NCI-H526 treated with DMSO at 0.1 percent for 48 hours (cell line): ENCODE measurements at regions not wholly inside any gene's neighbourhood (a gene's known extent, or its start where the extent isn't known, plus 50 kb on each side); places are given as distances from the start of the nearest gene placed in this dataset.
A peak's percentile ranks its signal among the peaks of the same experiment; 100 is the strongest.
"Not testable (repeated sequence)": the region's sequence is repeated elsewhere in the genome, so short reads cannot be mapped to it uniquely, and the experiment has no call there.

Source experiments
- DNase-seq: peaks from one replicate; lab custom pipeline; 2025; lab: John Stamatoyannopoulos, UW

DNA sequence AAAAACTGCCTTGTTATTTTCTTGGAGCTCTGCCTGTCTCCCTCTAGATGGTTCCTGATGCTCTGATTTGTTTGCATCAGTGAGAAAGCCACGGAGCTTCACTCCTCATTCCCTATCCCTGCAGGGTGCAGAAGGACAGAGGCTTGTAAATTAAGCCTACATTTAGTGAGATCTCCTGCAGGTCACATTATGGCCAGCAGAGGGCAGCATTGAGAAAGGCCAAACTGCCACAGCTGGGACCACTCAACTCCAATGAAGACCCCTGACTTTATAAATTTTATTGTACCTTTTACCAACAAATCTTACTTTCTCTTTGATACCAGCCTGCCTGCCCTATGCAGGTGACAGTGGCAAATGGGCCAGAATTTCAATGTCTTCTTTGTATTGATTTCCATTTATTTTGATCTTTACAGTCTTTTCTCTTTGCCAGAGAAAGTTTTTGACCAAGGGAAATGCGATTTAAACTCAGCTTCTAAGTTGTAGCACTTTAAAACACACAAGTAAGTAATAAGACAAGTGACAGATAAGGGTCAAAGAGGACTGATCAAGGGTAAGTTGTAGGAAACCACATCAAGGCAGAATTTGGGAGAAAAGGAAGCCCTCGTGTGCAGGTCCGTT is 1029.1 kb upstream of the KLHL29 start:
- no peak for DNase-seq

DNA sequence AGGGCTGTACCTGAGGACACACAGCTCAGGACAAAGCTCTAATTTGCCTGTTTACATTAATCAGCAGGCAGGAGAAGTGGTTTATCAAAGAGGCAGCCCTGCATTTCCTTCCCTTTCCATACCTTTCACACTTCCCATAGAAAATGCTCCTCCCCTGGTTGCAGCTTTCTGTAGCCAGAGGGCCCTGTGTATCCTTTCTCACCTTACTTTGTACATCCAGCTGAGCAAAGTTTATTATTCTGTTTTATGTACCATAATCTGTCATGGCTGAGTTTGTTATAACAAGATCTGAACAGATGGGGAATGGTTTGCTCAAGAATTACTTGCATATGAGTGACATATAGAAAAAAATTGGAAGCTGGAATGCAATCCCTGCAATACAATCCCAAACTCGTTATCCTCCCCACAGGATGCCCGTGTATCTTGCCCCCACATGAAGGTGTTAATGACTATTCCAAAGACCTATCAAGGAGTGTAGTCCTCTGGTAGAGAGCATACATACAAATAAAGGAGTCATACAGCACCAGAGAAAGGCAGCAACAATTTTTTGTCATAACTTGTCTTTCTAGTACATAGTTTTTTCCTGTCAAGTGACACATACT is 1025.8 kb upstream of the KLHL29 start:
- peak; percentile 58 for DNase-seq

DNA sequence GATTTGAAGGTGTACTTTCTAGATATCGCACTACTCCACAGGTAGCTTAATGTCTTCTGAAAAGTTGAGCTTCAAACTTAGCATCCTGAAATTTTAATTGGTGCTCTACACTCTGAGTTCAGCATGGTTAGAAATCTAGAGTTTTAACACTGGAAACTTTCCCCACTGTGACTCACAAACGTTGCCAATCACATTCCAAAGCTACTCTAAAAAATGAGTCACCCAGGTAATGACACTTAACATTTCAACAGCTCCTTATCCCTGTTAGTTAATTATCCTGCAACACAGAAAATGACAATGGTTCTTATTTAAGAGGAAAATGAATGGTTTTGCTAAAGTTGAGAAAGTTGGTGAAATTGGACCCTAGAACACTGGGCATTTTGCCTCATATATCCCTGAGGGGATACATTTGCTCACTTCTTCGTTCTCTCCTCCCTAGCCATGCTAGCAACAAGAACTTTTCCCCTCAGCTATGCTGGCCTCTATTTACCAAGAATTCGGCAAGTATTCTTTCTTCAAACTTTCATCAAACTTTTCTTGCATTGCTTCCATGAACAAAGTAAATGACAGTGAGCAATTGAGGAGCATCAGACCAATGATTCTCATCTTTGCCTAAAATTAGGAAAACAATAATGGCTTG is 1024.1 kb upstream of the KLHL29 start:
- DNase-seq: no peak

DNA sequence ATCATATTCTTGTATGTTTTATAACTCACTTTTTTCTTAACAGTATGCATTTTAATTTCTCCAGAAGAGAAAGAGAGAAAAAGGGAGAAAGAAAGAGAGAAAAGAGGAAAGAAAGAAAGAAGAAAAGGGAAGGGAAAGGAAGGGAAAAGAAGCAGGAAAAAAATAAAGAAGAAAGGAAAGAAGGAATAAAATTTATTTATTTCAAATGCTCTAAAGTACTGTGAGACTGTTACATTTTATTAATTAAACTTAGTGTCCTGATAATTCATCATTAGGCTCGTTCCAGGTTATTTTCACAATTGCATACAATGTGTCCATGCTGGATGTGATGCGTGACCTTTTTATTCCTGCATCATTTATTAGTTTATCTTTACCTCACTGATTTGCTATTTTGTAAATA is 1023.4 kb upstream of the KLHL29 start:
- DNase-seq: no peak

DNA sequence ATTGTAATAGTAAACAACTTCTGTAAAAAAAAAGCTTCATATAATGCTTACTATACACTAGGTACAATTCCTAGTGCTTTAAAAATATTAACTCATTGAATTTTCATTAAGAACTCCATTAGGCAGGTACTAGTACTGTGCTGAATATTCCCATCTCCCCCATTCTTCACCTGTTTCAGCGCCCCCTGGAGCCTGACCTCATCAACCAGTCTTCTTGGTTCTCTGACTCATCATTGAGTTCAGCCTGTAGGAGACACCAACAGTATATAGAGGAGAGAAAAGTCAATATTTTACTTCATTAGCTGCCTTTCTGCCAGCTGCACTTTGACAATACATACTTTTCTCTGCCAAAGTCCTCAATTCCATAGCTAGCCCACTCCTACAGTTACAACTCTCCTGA is 1009.9 kb upstream of the KLHL29 start:
- DNase-seq: no peak

DNA sequence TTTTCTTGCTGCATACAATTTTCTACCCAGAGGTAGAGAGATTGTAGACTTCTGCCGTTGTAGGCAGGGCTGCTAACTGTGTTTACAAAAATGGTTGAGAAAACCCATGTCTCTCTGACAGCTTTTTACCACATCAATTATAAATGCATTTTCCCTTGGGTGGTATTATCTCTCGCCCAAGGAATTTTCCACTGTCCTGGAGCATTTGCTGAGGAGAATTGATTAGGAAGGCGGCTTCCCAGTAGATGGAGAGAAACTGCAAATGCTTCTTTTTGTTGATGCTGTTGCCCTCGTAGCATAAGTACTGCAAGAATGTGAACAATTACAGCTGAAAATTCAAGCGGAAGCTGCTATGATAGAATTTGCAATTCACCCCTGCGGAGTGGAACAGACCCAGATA is 1007.7 kb upstream of the KLHL29 start:
- DNase-seq: no peak

DNA sequence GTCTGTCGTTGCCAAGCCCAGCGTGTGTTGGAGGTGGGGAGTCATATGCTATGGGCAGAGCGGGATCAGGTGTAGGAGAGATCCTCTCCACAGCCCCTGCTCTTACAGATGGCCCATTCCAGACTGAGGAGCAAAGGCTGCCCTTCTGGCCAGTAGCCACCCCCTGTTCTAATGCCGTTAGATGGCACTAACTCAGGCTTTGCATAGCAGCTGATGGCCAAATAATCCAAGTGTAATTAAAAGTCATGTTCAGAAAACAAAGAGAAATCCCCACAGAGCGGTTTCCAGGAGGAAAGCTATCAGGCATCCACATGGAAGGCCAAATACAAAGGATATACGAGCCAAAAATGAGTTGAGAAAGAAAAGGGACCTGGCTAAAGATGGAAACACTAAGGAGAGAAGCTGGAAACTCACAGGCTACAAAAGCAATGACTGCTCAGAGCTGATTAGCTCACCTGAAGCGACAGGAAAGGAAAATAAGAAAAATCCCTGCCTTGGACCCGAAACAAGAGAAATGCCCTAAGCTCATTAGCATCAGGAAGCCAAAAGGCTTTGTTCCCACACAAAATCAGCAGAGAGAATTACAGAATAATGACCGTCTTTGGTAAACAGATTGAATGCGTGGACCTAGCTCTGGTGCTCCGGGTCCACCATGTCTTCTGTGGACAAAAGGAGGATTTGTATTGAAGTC is 1002.4 kb upstream of the KLHL29 start:
- no peak for DNase-seq

- DNase-seq: no peak
Measured at GRCh38 chr2:22397847-22398246, 987.1 kb upstream of the KLHL29 start.

DNA sequence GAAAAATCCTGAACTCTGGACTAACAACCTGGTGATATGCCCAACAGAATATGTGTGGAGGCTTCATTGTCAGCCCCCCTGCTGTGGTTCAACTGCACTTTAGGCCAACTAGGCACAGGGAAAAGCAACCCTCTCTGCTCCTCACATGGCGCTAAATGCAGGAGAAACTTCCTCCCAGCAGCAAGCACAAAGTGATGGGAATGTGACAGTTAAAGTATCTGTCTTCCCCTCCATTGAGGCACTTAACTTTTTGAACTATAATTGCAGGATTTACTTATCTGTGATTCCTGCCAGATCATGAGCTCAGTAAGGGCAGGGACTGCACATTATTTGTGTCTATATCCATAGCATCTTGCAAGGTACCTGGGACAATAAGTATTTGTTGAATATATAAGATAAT is 981.2 kb upstream of the KLHL29 start:
- no peak for DNase-seq

- no peak for DNase-seq
Measured at GRCh38 chr2:22406625-22407024, 978.4 kb upstream of the KLHL29 start.

DNA sequence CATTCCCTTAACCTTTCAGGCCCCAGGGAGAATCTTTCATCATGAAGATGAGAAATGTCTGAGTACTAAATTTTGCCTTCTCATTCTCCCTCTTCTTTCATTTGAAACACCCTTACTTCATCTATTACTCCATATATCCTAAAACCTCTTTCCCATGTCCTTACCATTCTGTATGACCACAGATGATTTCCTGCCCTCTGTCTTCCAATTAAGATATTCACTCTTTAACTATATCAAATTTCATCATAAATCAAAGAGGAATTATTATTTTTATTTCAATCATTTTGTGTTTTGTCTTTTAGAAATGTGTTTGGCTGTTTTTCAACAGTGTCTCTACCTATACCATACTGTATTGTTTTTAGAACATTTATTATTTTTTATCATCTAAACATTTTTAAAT is 964.9 kb upstream of the KLHL29 start:
- DNase-seq: no peak

DNA sequence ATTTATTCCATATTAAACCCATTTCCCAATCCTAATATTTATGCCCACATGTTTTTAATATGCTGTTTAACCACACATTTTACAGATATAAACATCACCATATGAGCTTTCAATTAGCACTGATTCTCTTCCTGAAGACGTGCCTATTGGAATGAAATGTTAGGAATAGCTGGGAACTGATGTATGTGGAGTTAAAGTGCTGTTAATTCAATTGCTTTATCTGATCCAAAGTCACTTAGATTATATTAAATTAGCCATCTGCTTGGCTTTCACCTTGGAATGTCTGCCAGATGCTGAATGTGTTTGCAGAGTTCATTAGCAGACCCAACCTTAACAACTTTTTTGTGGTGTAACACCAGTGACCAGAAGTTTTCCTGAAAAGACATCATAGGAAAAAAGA is 942.9 kb upstream of the KLHL29 start:
- no peak for DNase-seq

- DNase-seq: no peak
Measured at GRCh38 chr2:22444281-22444680, 940.7 kb upstream of the KLHL29 start.

DNA sequence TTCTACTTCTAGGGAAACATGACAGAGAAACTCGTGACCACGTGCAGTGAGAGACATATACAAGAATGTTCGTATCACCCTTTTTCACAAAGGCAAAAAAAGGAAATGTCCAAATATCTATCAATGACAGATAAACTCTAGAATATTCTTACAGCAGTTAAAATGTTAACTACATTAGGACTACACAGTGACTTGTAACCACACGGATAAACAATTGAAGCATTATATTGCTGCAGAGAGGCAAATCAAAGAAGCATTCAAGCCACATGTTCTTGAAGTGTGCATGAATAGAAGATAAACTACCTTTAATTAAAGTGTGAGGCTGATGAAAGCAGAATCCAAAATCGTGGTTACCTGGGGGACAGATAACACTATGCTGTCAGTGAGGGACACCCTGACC is 935.3 kb upstream of the KLHL29 start:
- no peak for DNase-seq

DNA sequence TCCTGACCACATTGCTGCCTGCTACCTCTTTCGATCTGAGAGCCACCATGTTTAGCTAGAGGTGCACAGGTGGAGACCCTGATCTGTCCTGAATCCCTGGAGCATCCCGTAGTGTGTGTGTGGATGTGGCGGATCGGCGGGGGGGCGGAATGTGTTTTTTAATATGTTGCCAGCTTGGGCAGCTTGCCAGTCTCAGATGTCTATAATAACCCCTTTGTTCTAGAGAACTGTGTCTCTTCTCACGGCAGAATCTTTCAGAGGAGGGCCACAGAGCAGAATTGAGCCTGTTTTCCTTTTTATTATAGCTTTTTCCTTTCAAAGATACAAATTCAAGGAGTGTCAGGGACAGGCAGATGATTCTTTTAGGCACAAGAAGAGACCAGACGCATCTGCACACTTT is 934.1 kb upstream of the KLHL29 start:
- DNase-seq: peak; percentile 44

DNA sequence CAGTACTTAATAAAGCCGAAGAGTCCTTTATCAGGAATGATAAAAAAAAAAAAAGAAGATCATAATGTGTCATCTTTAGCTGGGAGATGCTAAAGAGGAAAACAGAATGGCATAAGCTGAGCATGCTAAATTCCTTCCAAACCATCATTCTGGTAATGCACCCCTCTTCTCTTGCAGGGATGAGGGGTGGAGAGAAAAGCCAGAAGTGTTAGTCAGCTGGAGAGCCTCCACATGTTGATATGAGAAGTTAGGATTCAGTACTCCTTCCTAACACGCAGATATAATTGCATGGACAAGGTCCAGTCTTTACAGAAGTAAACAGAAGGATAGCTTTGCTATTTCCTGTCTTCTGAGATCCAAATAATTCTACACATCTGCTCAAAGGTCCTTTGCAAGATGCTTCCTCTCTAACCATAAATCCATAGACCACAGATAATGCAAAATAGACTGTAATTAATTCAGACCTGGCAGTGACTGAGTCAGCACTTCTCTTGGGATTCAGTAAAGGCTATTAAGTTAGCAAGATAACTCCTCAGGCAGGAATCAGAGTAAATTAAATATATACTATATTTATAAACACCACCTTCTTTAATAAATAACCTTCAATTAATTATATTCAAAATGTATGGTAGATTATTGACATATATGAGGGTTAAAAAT is 930.0 kb upstream of the KLHL29 start:
- DNase-seq: peak; percentile 19

DNA sequence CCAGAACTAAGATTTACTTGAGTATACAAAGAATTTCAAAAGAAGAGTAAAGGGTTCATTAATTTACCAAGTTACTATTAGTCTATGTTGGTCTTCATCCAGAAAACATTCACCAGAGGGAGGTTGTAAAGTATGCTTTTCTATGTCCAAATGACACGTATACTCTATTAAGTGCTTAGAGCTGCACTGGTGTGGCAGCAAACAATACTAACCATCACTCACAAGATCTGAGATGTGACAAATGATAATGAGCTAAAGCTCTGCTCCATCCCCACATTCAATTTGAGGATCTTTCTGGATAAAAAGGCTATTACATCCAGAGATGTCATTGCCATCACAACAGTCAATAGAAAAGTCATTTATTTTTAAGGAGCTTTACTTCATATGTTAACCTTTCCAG is 926.5 kb upstream of the KLHL29 start:
- no peak for DNase-seq

- DNase-seq: not testable (repeated sequence)
Measured at GRCh38 chr2:22475103-22475502, 909.9 kb upstream of the KLHL29 start.

DNA sequence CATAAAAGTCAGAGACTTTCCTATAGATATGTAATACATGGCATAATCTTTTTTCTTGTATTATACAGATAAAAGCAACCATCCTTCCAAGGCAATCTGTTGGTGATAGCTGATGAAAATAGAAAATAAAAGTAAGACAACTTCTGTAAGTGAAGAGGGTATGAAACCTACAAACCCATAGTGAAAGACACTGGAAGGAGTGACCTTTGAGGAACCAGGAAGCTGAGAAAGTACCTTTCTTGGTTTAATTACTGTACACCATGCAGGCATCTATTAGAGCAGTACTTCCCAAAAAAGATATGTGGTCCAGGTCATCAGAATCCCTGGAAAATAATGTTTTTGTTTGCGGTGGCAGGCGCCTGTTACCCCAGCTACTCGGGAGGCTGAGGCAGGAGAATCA is 906.6 kb upstream of the KLHL29 start:
- DNase-seq: no peak

GRCh38 chr2:22481486-22482259 is 903.3 kb upstream of the KLHL29 start:
- no peak for DNase-seq

- no peak for DNase-seq
Measured at GRCh38 chr2:22483036-22483435, 901.9 kb upstream of the KLHL29 start.

DNA sequence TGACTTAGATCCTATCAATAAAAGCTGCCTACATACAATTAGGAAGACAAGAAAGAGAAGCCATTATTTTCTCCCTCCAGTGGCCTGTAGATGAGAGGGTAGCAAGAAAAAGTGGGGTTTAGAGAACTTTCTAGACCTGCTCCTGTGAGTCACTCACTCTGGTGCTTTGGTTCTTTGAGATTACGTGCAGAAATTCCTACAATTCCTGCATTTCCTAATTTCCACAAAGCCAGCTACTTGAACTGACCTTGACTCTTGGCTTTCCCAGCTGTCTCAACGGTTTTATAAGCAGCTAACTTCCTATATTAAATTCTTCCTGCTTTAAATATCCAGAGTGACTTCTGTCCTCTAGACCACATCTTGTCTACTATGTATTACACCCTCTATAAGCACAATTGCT is 899.5 kb upstream of the KLHL29 start:
- DNase-seq: no peak
